Esophagus muscularis mucosa (tissue), 4 donors: ENCODE measurements at regions not wholly inside any gene's neighbourhood (a gene's known extent, or its start where the extent isn't known, plus 50 kb on each side); places are given as distances from the start of the nearest gene placed in this dataset.

Source experiments
- DNase-seq: peaks from one replicate; pipeline ENCODE4 v3.0.0-alpha.2; 2017; ENCODE audit errors: extremely low spot score
- H3K27ac ChIP-seq, 4 donors: fragments of 200-600 bp; sonication (generic); replicated peaks in 1 of 4; 1 replicate in 3 of 4; 2 replicates in 1 of 4; pipeline ENCODE4 v1.5.1; 2016 to 2019; ENCODE audit warnings: mild to moderate bottlenecking in 1 of 4
- H3K27me3 ChIP-seq, 4 donors: fragments of 200-600 bp; sonication (generic); one replicate each; pipeline versions ENCODE4 v1.5.1 to v1.6.0; 2016 to 2019
- H3K36me3 ChIP-seq, 4 donors: fragments of 200-600 bp; sonication (generic); one replicate each; pipeline ENCODE4 v1.5.1; 2016 to 2019
- H3K4me1 ChIP-seq, 4 donors: fragments of 200-600 bp; sonication (generic); one replicate each; pipeline ENCODE4 v1.5.1; 2016 to 2019
- H3K4me3 ChIP-seq, 4 donors: fragments of 200-600 bp; sonication (generic); 1 replicate in 2 of 4; 2 replicates in 2 of 4; pipeline ENCODE4 v1.5.1; 2016 to 2019; ENCODE audit warnings: mild to moderate bottlenecking in 4 of 4, moderate library complexity in 1 of 4
- H3K9me3 ChIP-seq, 4 donors: fragments of 200-600 bp; sonication (generic); 1 replicate in 3 of 4; 2 replicates in 1 of 4; pipeline ENCODE4 v1.5.1; 2016 to 2019
- EP300 ChIP-seq: sonication (generic); formaldehyde crosslinking; IDR thresholded peaks from one replicate; pipeline ENCODE4 v1.6.1; 2017; ENCODE audit warnings: antibody characterized with exemption
- POLR2A ChIP-seq: fragments of 450-650 bp; IDR thresholded peaks from one replicate; pipeline ENCODE4 v1.6.1; 2017; ENCODE audit warnings: antibody characterized with exemption, moderate library complexity, mild to moderate bottlenecking, low read depth
- POLR2AphosphoS5 ChIP-seq, 2 donors: sonication (generic); formaldehyde crosslinking; IDR thresholded peaks; one replicate each; pipeline ENCODE4 v1.6.1; 2017; ENCODE audit warnings: antibody characterized with exemption in 2 of 2
- WGBS: methylation state at CpG from one replicate; pipeline ENCODE4 v1.1.5; 2018; 5-methylcytosine and 5-hydroxymethylcytosine counted together
- intact Hi-C: fragments of 100-400 bp; cut with DNase I; formaldehyde crosslinking; loops from one replicate; pipeline ENCODE4 v1.15.1; 2023
- TF ChIP-seq, protein P1 (sequence below), 3 experiments: fragments of 200-600 bp in 2 of 3; fragments of 450-650 bp in 1 of 3; sonication (generic) in 2 of 3; IDR thresholded peaks; one replicate each; pipeline ENCODE4 v1.5.1; 2017 to 2019; ENCODE audit warnings: antibody characterized with exemption in 3 of 3, mild to moderate bottlenecking in 2 of 3, moderate library complexity in 1 of 3

- H3K27ac ChIP-seq = no peak overlapping the region
- intact Hi-C loops = loop anchor here (2.0 to 5.0 kb wide), 2 partner anchors 546 to 566 kb away; no protein-coding TSS in a partner anchor
- no peaks in the 10 kb centered on the region for H3K27me3 ChIP-seq
- no peaks in the 10 kb centered on the region for H3K9me3 ChIP-seq
- DNase-seq = no peak
- peaks cover 0 to 8% (median 2%) of the 10 kb centered on the region in 4 donors for H3K4me1 ChIP-seq
- no peak overlapping the region for H3K4me3 ChIP-seq
- TF ChIP-seq, protein P1, sequence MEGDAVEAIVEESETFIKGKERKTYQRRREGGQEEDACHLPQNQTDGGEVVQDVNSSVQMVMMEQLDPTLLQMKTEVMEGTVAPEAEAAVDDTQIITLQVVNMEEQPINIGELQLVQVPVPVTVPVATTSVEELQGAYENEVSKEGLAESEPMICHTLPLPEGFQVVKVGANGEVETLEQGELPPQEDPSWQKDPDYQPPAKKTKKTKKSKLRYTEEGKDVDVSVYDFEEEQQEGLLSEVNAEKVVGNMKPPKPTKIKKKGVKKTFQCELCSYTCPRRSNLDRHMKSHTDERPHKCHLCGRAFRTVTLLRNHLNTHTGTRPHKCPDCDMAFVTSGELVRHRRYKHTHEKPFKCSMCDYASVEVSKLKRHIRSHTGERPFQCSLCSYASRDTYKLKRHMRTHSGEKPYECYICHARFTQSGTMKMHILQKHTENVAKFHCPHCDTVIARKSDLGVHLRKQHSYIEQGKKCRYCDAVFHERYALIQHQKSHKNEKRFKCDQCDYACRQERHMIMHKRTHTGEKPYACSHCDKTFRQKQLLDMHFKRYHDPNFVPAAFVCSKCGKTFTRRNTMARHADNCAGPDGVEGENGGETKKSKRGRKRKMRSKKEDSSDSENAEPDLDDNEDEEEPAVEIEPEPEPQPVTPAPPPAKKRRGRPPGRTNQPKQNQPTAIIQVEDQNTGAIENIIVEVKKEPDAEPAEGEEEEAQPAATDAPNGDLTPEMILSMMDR (IDR thresholded peaks at IDR 0.05) = no peak
- no peak for TF ChIP-seq POLR2AphosphoS5 (IDR thresholded peaks at IDR 0.05)
- no peak for TF ChIP-seq POLR2A
- no peak for TF ChIP-seq EP300
- WGBS = 78% methylated on average over 1 of the region's 1 CpG
- no peaks in the 10 kb centered on the region for H3K36me3 ChIP-seq
Observed at GRCh38 chr3:66823009-66823397, 175.1 kb upstream of the KBTBD8 start.

DNA sequence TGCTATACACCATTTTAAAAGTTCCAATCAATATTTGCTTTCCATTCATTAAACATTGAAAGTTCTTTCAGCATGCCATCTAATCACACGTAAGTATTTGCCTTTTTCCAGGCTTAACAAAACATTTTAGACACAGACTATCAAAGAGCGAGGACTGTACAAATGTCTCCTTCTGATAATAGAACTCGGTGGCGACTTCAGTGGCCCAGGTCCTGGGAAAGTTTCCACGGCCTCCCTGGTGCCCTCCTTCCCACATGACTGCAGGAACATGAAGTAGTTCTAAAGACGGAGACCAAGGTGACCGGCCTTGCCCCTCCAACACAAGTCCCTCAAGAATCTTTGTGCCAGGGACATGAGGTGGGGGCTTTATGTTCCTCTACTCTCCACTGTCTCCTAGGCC lies 174.6 kb upstream of the KBTBD8 start:
- Histone ChIP-seq H3K36me3 (no peaks in the 10 kb centered on the region), H3K27me3 (no peaks in the 10 kb centered on the region), H3K27ac (no peak overlapping the region), H3K4me3 (no peak overlapping the region), H3K4me1 (peaks cover 0 to 8% (median 2%) of the 10 kb centered on the region in 4 donors), H3K9me3 (no peaks in the 10 kb centered on the region)
- DNase-seq = no peak
- 93% methylated on average over 7 of the region's 7 CpGs for WGBS
- intact Hi-C loops = loop anchor here (2.0 to 5.0 kb wide), 2 partner anchors 547 to 566 kb away; no protein-coding TSS in a partner anchor
- no peak for TF ChIP-seq POLR2AphosphoS5 (IDR thresholded peaks at IDR 0.05)
- TF ChIP-seq, protein P1 (IDR thresholded peaks at IDR 0.05) = no peak
- no peak for TF ChIP-seq POLR2A
- no peak for TF ChIP-seq EP300

GRCh38 chr3:66825375-66825774 lies 172.7 kb upstream of the KBTBD8 start:
- 80% methylated on average over 4 of the region's 4 CpGs for WGBS
- no peak for DNase-seq
- intact Hi-C loops = no loop called here
- Histone ChIP-seq H3K36me3 (no peaks in the 10 kb centered on the region), H3K4me1 (peaks cover 0 to 3% (median 0%) of the 10 kb centered on the region in 4 donors), H3K4me3 (no peak overlapping the region), H3K27ac (no peak overlapping the region), H3K9me3 (no peaks in the 10 kb centered on the region), H3K27me3 (no peaks in the 10 kb centered on the region)
- TF ChIP-seq POLR2AphosphoS5 (IDR thresholded peaks at IDR 0.05) (no peak), EP300 (no peak), POLR2A (no peak)
- TF ChIP-seq, protein P1 (IDR thresholded peaks at IDR 0.05) = no peak

DNA sequence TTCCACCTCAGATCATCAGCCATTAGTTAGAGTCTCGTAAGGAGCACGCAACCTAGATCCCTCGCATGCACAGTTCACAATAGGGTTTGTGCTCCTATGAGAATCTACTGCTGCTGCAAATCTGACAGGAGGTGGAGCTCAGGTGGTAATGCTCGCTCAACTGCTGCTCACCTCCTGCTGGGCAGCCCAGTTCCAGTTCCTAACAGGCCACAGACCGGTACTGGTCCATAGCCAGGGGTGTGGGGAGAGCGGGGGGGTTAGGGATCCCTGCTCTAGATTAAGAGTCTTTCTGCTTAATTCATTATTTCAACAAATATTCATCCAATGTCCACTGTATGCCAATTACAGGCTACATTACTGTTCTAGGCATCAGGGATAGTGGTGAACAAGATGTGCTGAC lies 170.4 kb upstream of the KBTBD8 start:
- no peaks in the 10 kb centered on the region for H3K36me3 ChIP-seq
- H3K27me3 ChIP-seq = no peaks in the 10 kb centered on the region
- H3K9me3 ChIP-seq = no peaks in the 10 kb centered on the region
- intact Hi-C loops = no loop called here
- no peak overlapping the region for H3K27ac ChIP-seq
- WGBS = 95% methylated on average over 6 of the region's 6 CpGs
- no peak overlapping the region for H3K4me3 ChIP-seq
- no peaks in the 10 kb centered on the region for H3K4me1 ChIP-seq
- DNase-seq = no peak
- TF ChIP-seq POLR2A = no peak
- TF ChIP-seq, protein P1 (IDR thresholded peaks at IDR 0.05) = no peak
- no peak for TF ChIP-seq POLR2AphosphoS5 (IDR thresholded peaks at IDR 0.05)
- no peak for TF ChIP-seq EP300

GRCh38 chr3:66828303-66828702 lies 169.8 kb upstream of the KBTBD8 start:
- H3K4me3 ChIP-seq = no peak overlapping the region
- H3K9me3 ChIP-seq = no peaks in the 10 kb centered on the region
- no peak for DNase-seq
- intact Hi-C loops = no loop called here
- H3K27ac ChIP-seq = no peak overlapping the region
- no peaks in the 10 kb centered on the region for H3K27me3 ChIP-seq
- 88% methylated on average over 1 of the region's 1 CpG for WGBS
- H3K36me3 ChIP-seq = no peaks in the 10 kb centered on the region
- no peaks in the 10 kb centered on the region for H3K4me1 ChIP-seq
- TF ChIP-seq, protein P1 (IDR thresholded peaks at IDR 0.05) = no peak
- TF ChIP-seq EP300 = no peak
- no peak for TF ChIP-seq POLR2AphosphoS5 (IDR thresholded peaks at IDR 0.05)
- TF ChIP-seq POLR2A = no peak
